SK-N-SH (cell line): ENCODE measurements at regions not wholly inside any gene's neighbourhood (a gene's known extent, or its start where the extent isn't known, plus 50 kb on each side); places are given as distances from the start of the nearest gene placed in this dataset.
A peak's percentile ranks its signal among the peaks of the same experiment; 100 is the strongest.

ENCODE experiments used
- CTCF ChIA-PET: fragments of 300-600, 350-600 bp; formaldehyde crosslinking; extraction: SDS; loops from one replicate; lab custom pipeline; 2021; lab: Yijun Ruan, JAX
- POLR2A ChIA-PET: fragments of 350-600 bp; sonication (Branson Sonifier 250); formaldehyde crosslinking; extraction: SDS; loops from one replicate; lab custom pipeline; 2020; ENCODE audit warnings: antibody characterized with exemption, inconsistent platforms; lab: Yijun Ruan, JAX
- DNase-seq: peaks from one replicate; pipeline ENCODE4 v3.0.0; 2012
- H2AFZ ChIP-seq: fragments of 200-600 bp; sonication (generic); 2 replicates; pipeline ENCODE4 v1.8.1; 2016; ENCODE audit warnings: antibody characterized with exemption, mild to moderate bottlenecking, low read depth
- H3F3A ChIP-seq: fragments of 200-600 bp; sonication (generic); replicated peaks from 2 replicates; pipeline ENCODE3; 2016; ENCODE audit warnings: antibody characterized with exemption, mild to moderate bottlenecking; ENCODE audit not compliant: insufficient read depth
- H3K27ac ChIP-seq, 2 experiments: fragments of 200-500 bp in 1 of 2; fragments of 200-600 bp in 1 of 2; sonication (Bioruptor generic) in 1 of 2; sonication (generic), shearing (Covaris generic) in 1 of 2; 2 replicates each; pipeline versions ENCODE4 v1.5.1 to v1.6.1; 2014 to 2016; ENCODE audit warnings: low read depth in 2 of 2, inconsistent platforms in 1 of 2, low read length in 1 of 2, mild to moderate bottlenecking in 1 of 2, mixed read lengths in 1 of 2
- H3K27me3 ChIP-seq: fragments of 200-600 bp; sonication (generic), shearing (Covaris generic); 2 replicates; pipeline ENCODE4 v1.6.1; 2016; ENCODE audit warnings: mixed run types; ENCODE audit not compliant: insufficient read depth
- H3K36me3 ChIP-seq, 2 experiments: fragments of 200-500 bp in 1 of 2; fragments of 200-600 bp in 1 of 2; sonication (Bioruptor generic) in 1 of 2; sonication (generic) in 1 of 2; replicated peaks in 1 of 2; 2 replicates each; pipeline versions ENCODE3 to v1.5.1; 2014 to 2016; ENCODE audit warnings: low read length in 1 of 2, mild to moderate bottlenecking in 1 of 2; ENCODE audit not compliant: insufficient read depth in 2 of 2, control insufficient read depth in 1 of 2
- H3K4me1 ChIP-seq, 2 experiments: fragments of 200-500 bp in 1 of 2; fragments of 200-600 bp in 1 of 2; sonication (Bioruptor generic) in 1 of 2; sonication (generic), shearing (Covaris generic) in 1 of 2; 2 replicates each; pipeline versions ENCODE4 v1.5.1 to v1.6.1; 2014 to 2016; ENCODE audit warnings: low read depth in 1 of 2, low read length in 1 of 2, mixed run types in 1 of 2; ENCODE audit not compliant: insufficient read depth in 2 of 2, control insufficient read depth in 1 of 2
- H3K4me2 ChIP-seq: fragments of 200-600 bp; sonication (generic), shearing (Covaris generic); 2 replicates; pipeline ENCODE4 v1.6.1; 2017; ENCODE audit warnings: mixed run types
- H3K4me3 ChIP-seq, 2 experiments: fragments of 200-500 bp in 1 of 2; fragments of 200-600 bp in 1 of 2; sonication (Bioruptor generic) in 1 of 2; sonication (generic), shearing (Covaris generic) in 1 of 2; 2 replicates each; pipeline versions ENCODE4 v1.5.1 to v1.8.1; 2014 to 2016; ENCODE audit warnings: low read depth in 2 of 2, inconsistent platforms in 1 of 2, low read length in 1 of 2, mild to moderate bottlenecking in 1 of 2, mixed read lengths in 1 of 2, moderate library complexity in 1 of 2
- H3K79me2 ChIP-seq: fragments of 200-600 bp; sonication (generic); 2 replicates; pipeline ENCODE4 v1.8.1; 2017; ENCODE audit warnings: mild to moderate bottlenecking; ENCODE audit not compliant: insufficient read depth
- H3K9ac ChIP-seq: fragments of 200-600 bp; sonication (generic); 2 replicates; pipeline ENCODE4 v1.6.1; 2017; ENCODE audit warnings: mixed run types
- H3K9me2 ChIP-seq: fragments of 200-600 bp; sonication (generic); 2 replicates; pipeline ENCODE4 v1.6.1; 2017; ENCODE audit warnings: mixed run types
- H3K9me3 ChIP-seq: fragments of 200-600 bp; sonication (generic); 2 replicates; pipeline ENCODE4 v1.6.1; 2017; ENCODE audit warnings: mixed run types, mild to moderate bottlenecking, moderate library complexity
- H4K20me1 ChIP-seq: fragments of 200-600 bp; sonication (generic); 2 replicates; pipeline ENCODE4 v1.6.1; 2017; ENCODE audit warnings: mild to moderate bottlenecking, mixed run types; ENCODE audit not compliant: insufficient read depth
- CHD2 ChIP-seq: fragments of 150-350 bp; IDR thresholded peaks from 2 replicates; pipeline ENCODE4 v1.6.1; 2018; ENCODE audit warnings: low read length; ENCODE audit not compliant: partially characterized antibody
- EP300 ChIP-seq, 2 experiments: IDR thresholded peaks; 2 replicates each; pipeline versions ENCODE4 v1.4.0 to v1.6.1; 2012; ENCODE audit warnings: borderline replicate concordance in 1 of 2, low read depth in 1 of 2, low read length in 1 of 2
- FOSL2 ChIP-seq: IDR thresholded peaks from 2 replicates; pipeline ENCODE4 v1.4.0; 2012; ENCODE audit warnings: low read depth, mild to moderate bottlenecking, moderate library complexity, borderline replicate concordance
- FOXJ3 ChIP-seq: sonication (generic); formaldehyde crosslinking; IDR thresholded peaks from 2 replicates; pipeline ENCODE4 v1.5.1; 2020; ENCODE audit warnings: mild to moderate bottlenecking, missing genetic modification reagents
- FOXM1 ChIP-seq: IDR thresholded peaks from 2 replicates; pipeline ENCODE4 v1.4.0; 2012; ENCODE audit warnings: low read depth, mild to moderate bottlenecking
- JUND ChIP-seq: IDR thresholded peaks from 2 replicates; pipeline ENCODE4 v1.4.0; 2012
- MEF2A ChIP-seq: IDR thresholded peaks from 2 replicates; pipeline ENCODE4 v1.4.0; 2012; ENCODE audit warnings: low read depth, borderline replicate concordance
- MXI1 ChIP-seq: IDR thresholded peaks from 2 replicates; pipeline ENCODE4 v1.6.1; 2012; ENCODE audit warnings: mild to moderate bottlenecking, low read depth, low read length, improper control_type of control experiment
- NFIC ChIP-seq: IDR thresholded peaks from 2 replicates; pipeline ENCODE4 v1.4.0; 2012; ENCODE audit warnings: borderline replicate concordance
- POLR2AphosphoS5 ChIP-seq: IDR thresholded peaks from 2 replicates; pipeline ENCODE4 v1.6.1; 2012; ENCODE audit warnings: low read depth, low read length
- RAD21 ChIP-seq: IDR thresholded peaks from 2 replicates; pipeline ENCODE4 v1.6.1; 2012; ENCODE audit warnings: mild to moderate bottlenecking, low read length
- SMC3 ChIP-seq: IDR thresholded peaks from 2 replicates; pipeline ENCODE4 v1.6.1; 2012; ENCODE audit warnings: low read depth, low read length, improper control_type of control experiment
- TAF1 ChIP-seq: IDR thresholded peaks from 2 replicates; pipeline ENCODE4 v1.6.1; 2012; ENCODE audit warnings: low read depth, mild to moderate bottlenecking, low read length, moderate library complexity, borderline replicate concordance
- TCF12 ChIP-seq: IDR thresholded peaks from 2 replicates; pipeline ENCODE4 v1.4.0; 2012
- TEAD4 ChIP-seq: IDR thresholded peaks from 2 replicates; pipeline ENCODE4 v1.4.0; 2012; ENCODE audit warnings: mild to moderate bottlenecking, borderline replicate concordance; ENCODE audit not compliant: insufficient read depth
- USF1 ChIP-seq: IDR thresholded peaks from 2 replicates; pipeline ENCODE4 v1.4.0; 2012; ENCODE audit warnings: low read depth, borderline replicate concordance
- YY1 ChIP-seq: IDR thresholded peaks from 2 replicates; pipeline ENCODE4 v1.4.0; 2012; ENCODE audit warnings: low read depth, mild to moderate bottlenecking
- WGBS: methylation state at CpG from one replicate; pipeline ENCODE4 v1.1.6; 2017; ENCODE audit warnings: low lambda C conversion rate; 5-methylcytosine and 5-hydroxymethylcytosine counted together
- TF ChIP-seq, protein P1 (sequence below): IDR thresholded peaks from 2 replicates; pipeline ENCODE4; 2012

DNA sequence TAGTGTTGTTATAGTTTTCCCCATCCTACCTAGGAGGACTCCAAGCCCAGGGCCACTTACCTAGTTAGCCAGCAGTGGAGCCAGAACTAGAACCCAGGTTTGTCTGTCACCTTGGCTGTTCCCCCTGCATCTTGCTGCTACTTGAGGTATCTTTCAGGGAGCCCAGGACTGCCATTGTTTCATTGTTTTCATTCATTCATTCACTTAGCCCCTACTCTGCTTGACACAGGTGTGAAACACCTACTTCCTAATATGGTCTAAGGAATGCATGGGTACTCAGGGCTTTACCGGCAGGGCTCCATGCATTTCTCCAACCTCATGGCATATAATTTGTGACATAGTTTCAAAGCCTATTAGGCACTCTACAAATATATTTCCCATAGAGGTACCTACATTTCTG lies 266.6 kb upstream of the TPM1 start:
- no peak overlapping the region for H2AFZ ChIP-seq
- H3K36me3 ChIP-seq = peaks cover 62 to 71% of the 10 kb centered on the region in 2 experiments
- H3K9me2 ChIP-seq = no peaks in the 10 kb centered on the region
- DNase-seq = no peak
- 100% methylated on average over 1 of the region's 1 CpG for WGBS
- TF ChIP-seq FOXM1 = no peak
- TF ChIP-seq TCF12 = no peak
- no peak for TF ChIP-seq YY1
- no peaks in the 10 kb centered on the region for H4K20me1 ChIP-seq
- ChIA-PET POLR2A (no interaction called here), CTCF (no interaction called here)
- H3K4me3 ChIP-seq = no peak overlapping the region
- H3K9ac ChIP-seq = no peak overlapping the region
- peaks cover 7 to 23% of the 10 kb centered on the region in 2 experiments; a peak in 3 of 4 replicates for H3K4me1 ChIP-seq
- H3K9me3 ChIP-seq = no peaks in the 10 kb centered on the region
- H3K27me3 ChIP-seq = no peaks in the 10 kb centered on the region
- H3K4me2 ChIP-seq = no peak overlapping the region
- peaks cover 23% of the 10 kb centered on the region for H3F3A ChIP-seq
- H3K27ac ChIP-seq = no peak overlapping the region
- no peaks in the 10 kb centered on the region for H3K79me2 ChIP-seq

- Histone ChIP-seq H3K27me3 (no peaks in the 10 kb centered on the region), H3K9ac (no peak overlapping the region), H3K27ac (peak overlapping the region in 1 of 2 experiments; percentile 60; a peak in 2 of 4 replicates), H2AFZ (no peak overlapping the region), H3K79me2 (no peaks in the 10 kb centered on the region), H3K9me2 (no peaks in the 10 kb centered on the region), H3K4me3 (no peak overlapping the region), H3K4me1 (peaks cover 9 to 41% of the 10 kb centered on the region in 2 experiments), H4K20me1 (no peaks in the 10 kb centered on the region), H3F3A (peaks cover 28% of the 10 kb centered on the region), H3K36me3 (peaks cover 48 to 62% of the 10 kb centered on the region in 2 experiments), H3K4me2 (no peak overlapping the region), H3K9me3 (no peaks in the 10 kb centered on the region)
- no peak for DNase-seq
- POLR2A ChIA-PET = interaction anchor here (0.6 kb wide), 1 partner anchor 156 kb away, joined by 4 read pairs; no protein-coding TSS in a partner anchor
- TF ChIP-seq RAD21 (no peak), MXI1 (no peak), NFIC (peak; percentile 39; the same call in 1 of the 2 replicates), USF1 (no peak), FOSL2 (peak; percentile 55; the same call in 1 of the 2 replicates), FOXJ3 (CRISPR knock-in tag) (no peak), JUND (peak; percentile 26; the same call in 1 of the 2 replicates), TAF1 (no peak), TCF12 (peak; percentile 56), SMC3 (no peak), TEAD4 (no peak), CHD2 (no peak), MEF2A (no peak), POLR2AphosphoS5 (peak; percentile 32; the same call in 1 of the 2 replicates), EP300 (IDR thresholded peaks at IDR 0.05; ENCODE audit: borderline replicate concordance in 1 of 2, low read depth in 1 of 2, low read length in 1 of 2) (peak in 1 of 2 experiments; percentile 68; a peak in 1 of 4 replicates), YY1 (no peak)
- TF ChIP-seq, protein P1, sequence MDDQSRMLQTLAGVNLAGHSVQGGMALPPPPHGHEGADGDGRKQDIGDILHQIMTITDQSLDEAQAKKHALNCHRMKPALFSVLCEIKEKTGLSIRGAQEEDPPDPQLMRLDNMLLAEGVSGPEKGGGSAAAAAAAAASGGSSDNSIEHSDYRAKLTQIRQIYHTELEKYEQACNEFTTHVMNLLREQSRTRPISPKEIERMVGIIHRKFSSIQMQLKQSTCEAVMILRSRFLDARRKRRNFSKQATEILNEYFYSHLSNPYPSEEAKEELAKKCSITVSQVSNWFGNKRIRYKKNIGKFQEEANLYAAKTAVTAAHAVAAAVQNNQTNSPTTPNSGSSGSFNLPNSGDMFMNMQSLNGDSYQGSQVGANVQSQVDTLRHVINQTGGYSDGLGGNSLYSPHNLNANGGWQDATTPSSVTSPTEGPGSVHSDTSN = peak; percentile 81
- CTCF ChIA-PET = no interaction called here
- 33% methylated on average over 2 of the region's 2 CpGs for WGBS
Observed at GRCh38 chr15:62777671-62778070, 264.9 kb upstream of the TPM1 start.
